ENCODE measurements at regions not wholly inside any gene's neighbourhood (a gene's known extent, or its start where the extent isn't known, plus 50 kb on each side); places are given as distances from the start of the nearest gene placed in this dataset.

- no peak overlapping the region for H3K27ac ChIP-seq
- DNase-seq (ENCODE audit: low read depth, low spot score), result no peak
Measured at GRCh38 chr12:125402874-125403789, 337.9 kb downstream of the AACS start.

DNA sequence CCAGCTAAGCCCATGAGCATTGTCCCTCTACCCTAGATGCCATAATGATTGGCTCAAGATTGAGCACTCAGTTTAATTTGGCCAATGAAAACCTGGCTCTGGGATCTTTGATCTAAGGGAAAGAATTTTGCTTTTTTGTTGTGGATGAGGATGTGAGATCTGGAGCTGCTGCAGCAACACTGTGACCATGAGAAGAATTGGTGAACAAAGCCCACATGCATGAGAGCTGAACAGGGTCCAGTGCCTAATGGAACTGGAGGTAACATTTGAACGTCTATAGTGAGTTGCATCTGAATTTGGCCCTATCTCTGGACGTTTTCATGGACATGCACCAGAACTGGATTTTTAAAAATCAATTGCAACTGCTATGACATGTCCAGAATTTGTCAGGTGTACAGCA lies 338.6 kb downstream of the AACS start:
- DNase-seq (ENCODE audit: low read depth, low spot score), result no peak
- H3K27ac ChIP-seq, result no peak overlapping the region

GRCh38 chr12:125406131-125406530 lies 340.9 kb downstream of the AACS start:
- no peak overlapping the region for H3K27ac ChIP-seq
- DNase-seq (ENCODE audit: low read depth, low spot score), result no peak

GRCh38 chr12:125408718-125409117 lies 343.5 kb downstream of the AACS start:
- DNase-seq (ENCODE audit: low read depth, low spot score), result no peak
- no peak overlapping the region for H3K27ac ChIP-seq

DNA sequence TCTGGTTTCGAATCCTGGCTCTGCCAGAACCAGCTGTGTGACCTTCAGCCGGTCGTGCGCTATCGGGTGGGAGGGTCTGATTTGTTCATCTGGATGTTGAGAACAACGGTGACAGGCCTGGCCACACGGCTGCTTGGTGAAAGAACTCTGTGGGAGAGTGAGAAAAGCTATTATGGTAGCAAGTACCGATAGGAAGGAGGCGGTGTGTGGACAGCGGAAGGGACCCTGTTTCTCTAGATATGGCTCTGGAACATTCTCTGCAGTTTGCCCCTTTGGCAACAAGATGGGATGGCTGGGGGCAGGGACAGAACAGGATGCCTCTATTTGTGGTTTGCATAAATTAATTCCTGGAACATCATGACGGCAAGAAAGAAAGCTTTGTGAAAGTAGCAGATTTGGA lies 347.3 kb downstream of the AACS start:
- no peak overlapping the region for H3K27ac ChIP-seq
- no peak for DNase-seq (ENCODE audit: low read depth, low spot score)

- no peak overlapping the region for H3K27ac ChIP-seq
- DNase-seq (ENCODE audit: low read depth, low spot score), result no peak
Measured at GRCh38 chr12:125417446-125417845, 352.2 kb downstream of the AACS start.

DNA sequence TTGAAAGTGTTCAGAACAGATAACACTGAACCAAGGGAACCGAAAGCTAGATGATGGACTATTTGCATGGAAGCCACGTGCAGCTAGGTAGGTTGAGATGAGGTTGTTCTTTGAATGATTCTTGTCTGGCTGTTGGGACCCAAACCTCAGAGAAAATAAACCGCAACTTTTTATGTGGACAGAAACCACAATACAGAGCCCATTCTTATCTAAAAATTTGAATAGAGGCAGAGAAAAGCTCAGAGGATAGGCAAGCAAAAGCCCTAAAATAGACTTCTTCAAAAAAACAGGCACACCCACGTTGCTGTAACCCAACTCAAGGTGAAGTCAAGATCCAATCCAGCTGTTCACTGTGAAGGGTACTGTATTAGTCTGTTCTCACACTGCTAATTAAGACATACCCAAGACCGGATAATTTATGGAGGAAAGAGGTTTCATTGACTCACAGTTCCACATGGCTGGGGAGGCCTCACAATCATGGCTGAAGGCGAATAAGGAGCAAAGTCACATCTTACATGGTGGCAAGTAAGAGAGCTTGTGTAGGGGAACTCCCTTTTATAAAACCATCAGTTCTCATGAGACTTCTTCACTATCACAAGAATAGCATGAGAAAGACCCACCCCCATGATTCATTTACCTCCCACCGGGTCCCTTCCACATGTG lies 353.8 kb downstream of the AACS start:
- H3K27ac ChIP-seq, result no peak overlapping the region
- no peak for DNase-seq (ENCODE audit: low read depth, low spot score)

GRCh38 chr12:125424909-125425308 lies 359.7 kb downstream of the AACS start:
- H3K27ac ChIP-seq, result no peak overlapping the region
- DNase-seq (ENCODE audit: low read depth, low spot score), result no peak

DNA sequence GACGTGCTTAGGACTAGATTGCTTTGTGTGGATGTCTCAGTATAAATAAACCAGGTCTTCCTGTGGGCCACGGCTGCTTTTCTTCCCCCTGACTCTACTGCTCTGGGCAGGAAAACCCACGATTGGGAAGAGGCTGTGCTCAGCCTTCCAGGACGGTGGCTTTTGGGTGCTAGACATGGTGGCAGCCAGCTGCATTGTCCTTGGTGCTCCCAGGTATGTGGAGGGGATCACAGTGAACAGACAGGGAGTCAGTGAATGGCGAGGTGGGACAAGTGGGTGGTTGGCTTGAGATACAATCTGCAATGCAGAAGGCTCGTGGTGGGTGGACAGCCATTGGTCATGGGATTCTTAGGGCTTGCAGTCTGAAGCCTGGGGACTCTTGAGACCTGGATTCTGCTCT lies 366.3 kb downstream of the AACS start:
- DNase-seq (ENCODE audit: low read depth, low spot score), result no peak

GRCh38 chr12:125434131-125434530 lies 368.9 kb downstream of the AACS start:
- no peak for DNase-seq (ENCODE audit: low read depth, low spot score)
- H3K27ac ChIP-seq, result no peak overlapping the region

More for the DNA sequence above, 366.3 kb downstream of the AACS start:
- H3K27ac ChIP-seq, result no peak overlapping the region

DNA sequence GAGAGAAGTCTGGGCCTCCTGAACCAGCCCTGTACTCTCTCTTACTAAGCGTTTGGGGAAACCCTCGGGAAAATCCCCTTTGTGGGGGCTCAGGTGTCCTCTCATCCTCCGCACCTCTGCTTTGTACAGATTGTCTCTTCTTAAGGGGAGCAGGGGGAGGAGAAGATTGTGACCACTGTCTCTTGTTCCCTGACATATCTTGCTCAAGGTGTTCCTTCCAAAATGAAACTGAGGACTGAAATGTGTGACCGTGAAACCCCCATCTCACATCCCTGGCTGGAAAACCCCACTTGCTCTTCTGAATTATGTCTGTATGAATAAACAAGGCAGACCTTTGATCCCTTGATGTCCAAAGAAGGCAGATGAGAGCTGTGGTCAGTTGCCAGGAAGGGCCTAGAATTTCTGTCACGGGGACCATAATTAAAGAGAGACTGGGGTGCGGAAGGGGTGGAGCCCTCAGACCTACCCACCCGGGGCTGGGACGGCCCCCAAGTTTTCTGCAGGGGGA lies 369.8 kb downstream of the AACS start:
- no peak for DNase-seq (ENCODE audit: low read depth, low spot score)

DNA sequence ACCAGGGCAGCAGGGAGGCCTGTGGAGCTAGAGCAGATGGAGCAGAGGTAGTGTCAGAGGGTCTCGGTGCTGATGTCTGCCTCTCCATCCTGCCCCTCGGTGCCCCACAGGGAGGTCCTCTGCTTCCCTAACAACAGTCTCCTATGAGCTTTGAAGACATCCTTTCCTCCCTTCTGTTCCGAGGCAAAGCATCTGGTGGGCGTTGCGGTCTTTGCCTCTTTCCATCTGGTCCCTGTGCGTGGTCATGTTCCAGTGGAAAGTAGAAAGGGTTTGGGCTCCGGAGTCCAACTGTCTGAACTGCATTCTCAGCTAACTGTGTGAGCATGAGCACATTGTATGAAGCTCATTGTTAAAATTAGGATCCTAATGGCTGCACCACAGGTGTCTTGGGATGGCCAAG lies 370.6 kb downstream of the AACS start:
- no peak overlapping the region for H3K27ac ChIP-seq
- DNase-seq (ENCODE audit: low read depth, low spot score), result no peak

More for the DNA sequence above, 369.8 kb downstream of the AACS start:
- H3K27ac ChIP-seq, result no peak overlapping the region

DNA sequence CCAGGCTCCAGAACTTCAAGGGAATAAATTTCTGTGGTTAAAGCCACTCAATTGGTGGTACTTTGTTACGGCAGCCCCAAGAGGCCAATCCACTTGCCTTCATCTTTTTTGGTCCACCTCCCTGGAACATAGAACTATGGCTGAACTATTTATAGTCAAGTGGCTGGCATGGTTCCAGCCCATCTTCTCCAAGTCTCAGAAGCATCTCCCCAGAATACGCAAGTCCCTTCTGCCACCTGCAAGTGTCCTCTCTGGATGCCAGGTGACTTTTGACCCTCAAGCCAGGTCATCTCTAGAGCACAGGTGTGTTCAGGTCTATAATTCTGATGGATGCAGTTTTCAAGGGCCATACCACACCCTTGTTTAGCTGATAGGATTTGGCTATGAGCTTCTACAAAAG lies 371.5 kb downstream of the AACS start:
- DNase-seq (ENCODE audit: low read depth, low spot score), result no peak
- H3K27ac ChIP-seq, result no peak overlapping the region

DNA sequence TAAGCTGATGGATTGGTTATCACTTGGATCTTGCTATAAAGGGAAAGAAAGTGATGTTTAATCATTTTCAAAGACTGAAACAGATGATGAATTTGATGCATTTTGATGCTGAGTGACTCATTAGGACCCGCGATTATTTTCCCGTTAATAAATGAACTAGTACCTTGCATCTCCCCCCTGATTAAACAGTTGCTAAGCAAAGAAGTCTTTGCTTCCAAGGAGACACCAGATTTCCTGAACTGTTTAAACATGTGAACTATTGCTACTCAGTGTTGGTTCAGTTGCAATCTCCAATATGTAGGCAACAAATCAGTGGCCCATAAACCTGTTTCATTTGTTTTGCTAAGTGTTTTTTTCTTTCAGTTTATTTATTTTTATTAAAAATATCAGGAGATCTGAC lies 375.2 kb downstream of the AACS start:
- no peak for DNase-seq (ENCODE audit: low read depth, low spot score)
- no peak overlapping the region for H3K27ac ChIP-seq

DNA sequence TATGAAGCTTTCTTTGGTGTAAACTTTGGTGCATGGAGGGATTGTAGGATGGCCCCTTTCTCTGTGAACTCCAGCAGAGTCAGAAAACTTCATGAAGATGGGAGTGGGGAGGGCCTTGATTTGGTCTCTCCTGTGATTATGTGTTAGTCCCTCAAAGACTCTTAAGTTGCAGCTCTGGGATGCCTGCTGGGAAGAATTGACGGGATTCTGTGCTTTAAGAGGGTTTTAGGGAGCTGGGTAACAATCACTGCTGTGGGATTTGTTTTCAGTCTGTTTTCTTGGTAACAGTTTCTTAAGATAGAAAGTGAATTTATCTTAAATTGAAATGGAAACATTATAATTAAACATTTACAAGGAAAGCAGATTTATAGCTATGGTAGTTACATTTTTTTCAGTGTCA lies 378.1 kb downstream of the AACS start:
- no peak overlapping the region for H3K27ac ChIP-seq
- no peak for DNase-seq (ENCODE audit: low read depth, low spot score)

DNA sequence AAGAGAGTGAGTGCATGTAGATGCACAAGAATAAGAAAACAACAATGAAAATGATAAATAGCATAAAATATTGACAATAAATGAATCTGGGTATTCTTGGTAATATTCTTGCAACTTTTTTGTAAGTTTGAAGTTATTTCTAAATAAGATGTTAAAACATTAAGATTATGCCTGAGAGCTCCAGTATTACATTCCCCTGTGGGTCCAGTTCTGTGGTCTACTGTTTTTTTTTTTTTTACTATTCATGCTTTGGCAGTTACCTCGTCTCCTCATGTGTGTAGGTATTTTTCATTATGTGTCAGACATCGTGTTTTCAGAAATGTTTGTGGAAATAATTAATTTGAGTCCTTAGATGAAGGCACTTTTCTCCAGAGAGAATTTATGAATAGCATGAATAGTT lies 386.2 kb downstream of the AACS start:
- DNase-seq (ENCODE audit: low read depth, low spot score), result no peak
- H3K27ac ChIP-seq, result no peak overlapping the region

- H3K27ac ChIP-seq, result no peak overlapping the region
- no peak for DNase-seq (ENCODE audit: low read depth, low spot score)
Measured at GRCh38 chr12:125453751-125454150, 388.5 kb downstream of the AACS start.

GRCh38 chr12:125454291-125454690 lies 389.1 kb downstream of the AACS start:
- DNase-seq (ENCODE audit: low read depth, low spot score), result no peak
- H3K27ac ChIP-seq, result no peak overlapping the region

DNA sequence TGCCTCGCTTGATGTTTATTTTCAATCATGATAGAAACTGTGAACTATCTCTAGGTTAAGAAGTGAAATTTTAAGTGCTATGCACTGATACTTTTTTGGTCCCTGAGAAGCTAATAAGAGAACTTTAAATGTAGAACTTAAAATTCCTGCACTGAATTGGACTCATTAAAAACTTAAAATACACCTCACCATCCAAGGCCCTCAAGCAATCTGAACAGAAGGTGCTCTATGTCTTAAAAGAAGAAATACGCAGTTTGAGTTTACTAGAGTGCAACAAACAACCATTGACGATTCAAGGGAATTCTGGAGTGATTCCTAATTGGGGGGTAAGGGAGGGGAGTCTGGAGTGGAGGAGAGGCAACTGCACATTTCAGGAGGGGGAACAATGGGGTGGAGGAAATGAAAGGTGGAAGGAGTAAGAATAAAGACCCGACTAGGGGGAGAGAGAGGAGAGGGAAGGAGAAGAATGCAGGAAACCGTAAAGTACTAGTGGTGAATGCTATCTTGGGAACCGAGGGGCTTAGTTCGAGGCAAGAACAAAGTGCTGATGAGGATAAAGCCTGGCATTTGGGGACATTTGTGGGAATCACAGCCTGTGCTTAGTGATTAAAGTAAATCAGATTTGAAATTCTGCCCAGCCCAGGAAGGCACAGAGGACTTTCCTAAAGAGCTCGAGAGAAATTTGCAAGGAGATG lies 389.7 kb downstream of the AACS start:
- DNase-seq (ENCODE audit: low read depth, low spot score), result no peak

DNA sequence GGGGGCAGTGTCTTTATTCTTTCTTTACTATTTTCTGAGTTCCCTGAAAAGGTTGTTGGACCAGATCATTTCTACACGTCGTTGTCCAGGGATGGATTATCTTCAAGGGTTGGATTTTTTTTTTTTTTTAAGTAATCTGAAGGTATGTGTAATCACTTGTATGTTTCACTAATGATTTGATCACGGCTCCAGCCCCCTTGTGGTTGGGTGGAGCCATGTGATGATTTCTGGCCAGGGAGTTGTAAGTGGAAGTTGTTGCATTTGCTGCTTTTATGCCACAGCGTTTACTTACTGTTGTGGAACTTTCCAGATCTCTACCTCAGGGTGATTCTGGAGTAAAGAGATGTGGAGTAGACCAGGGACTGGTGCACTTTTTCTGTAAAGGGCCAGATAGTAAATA lies 390.3 kb downstream of the AACS start:
- H3K27ac ChIP-seq, result no peak overlapping the region
- DNase-seq (ENCODE audit: low read depth, low spot score), result no peak

More for the DNA sequence above, 389.7 kb downstream of the AACS start:
- H3K27ac ChIP-seq, result no peak overlapping the region
